HEK293T (cell line): ENCODE measurements at regions not wholly inside any gene's neighbourhood (a gene's known extent, or its start where the extent isn't known, plus 50 kb on each side); places are given as distances from the start of the nearest gene placed in this dataset.

Experiments
- BHLHE40 ChIP-seq: fragments of 450-650 bp; IDR thresholded peaks from 2 replicates; pipeline ENCODE4 v1.6.1; 2016; ENCODE audit warnings: mild to moderate bottlenecking, moderate library complexity, borderline replicate concordance
- CTBP1 ChIP-seq: fragments of 450-650 bp; IDR thresholded peaks from 2 replicates; pipeline ENCODE4 v1.6.1; 2016; ENCODE audit warnings: borderline replicate concordance
- ELF4 ChIP-seq: fragments of 450-650 bp; IDR thresholded peaks from 2 replicates; pipeline ENCODE4 v1.6.1; 2017; ENCODE audit warnings: antibody characterized with exemption
- FOXA1 ChIP-seq: fragments of 450-650 bp; IDR thresholded peaks from 2 replicates; pipeline ENCODE4 v1.6.1; 2016; ENCODE audit warnings: mild to moderate bottlenecking
- FOXK2 ChIP-seq: fragments of 450-650 bp; IDR thresholded peaks from 2 replicates; pipeline ENCODE4 v1.6.1; 2016; ENCODE audit warnings: mild to moderate bottlenecking
- FOXM1 ChIP-seq: fragments of 450-650 bp; IDR thresholded peaks from 2 replicates; pipeline ENCODE4 v1.6.1; 2017; ENCODE audit warnings: mild to moderate bottlenecking, borderline replicate concordance
- HDGF ChIP-seq: fragments of 450-650 bp; IDR thresholded peaks from 2 replicates; pipeline ENCODE4 v1.6.1; 2017; ENCODE audit warnings: antibody characterized with exemption, borderline replicate concordance
- LEF1 ChIP-seq: fragments of 450-650 bp; IDR thresholded peaks from 2 replicates; pipeline ENCODE4 v1.6.1; 2017; ENCODE audit warnings: mild to moderate bottlenecking, borderline replicate concordance
- NFRKB ChIP-seq: fragments of 450-650 bp; IDR thresholded peaks from 2 replicates; pipeline ENCODE4 v1.6.1; 2016; ENCODE audit warnings: mild to moderate bottlenecking, moderate library complexity
- PKNOX1 ChIP-seq: fragments of 450-650 bp; IDR thresholded peaks from 2 replicates; pipeline ENCODE4 v1.6.1; 2016
- SP1 ChIP-seq: fragments of 450-650 bp; IDR thresholded peaks from 2 replicates; pipeline ENCODE4 v1.6.1; 2017
- SUZ12 ChIP-seq: fragments of 450-650 bp; IDR thresholded peaks from 2 replicates; pipeline ENCODE4 v1.6.1; 2016; ENCODE audit warnings: mild to moderate bottlenecking
- TARDBP ChIP-seq: fragments of 450-650 bp; IDR thresholded peaks from 2 replicates; pipeline ENCODE4 v1.6.1; 2016
- ZNF384 ChIP-seq: fragments of 450-650 bp; IDR thresholded peaks from 2 replicates; pipeline ENCODE4 v1.6.1; 2016

GRCh38 chr21:17390569-17390968, 122.3 kb upstream of the CXADR start:
- TF ChIP-seq HDGF: no peak
- TF ChIP-seq LEF1: no peak
- TF ChIP-seq SUZ12: no peak
- no peak for TF ChIP-seq SP1
- no peak for TF ChIP-seq TARDBP
- no peak for TF ChIP-seq ELF4
- no peak for TF ChIP-seq ZNF384
- TF ChIP-seq FOXM1: no peak
- TF ChIP-seq BHLHE40: no peak
- TF ChIP-seq PKNOX1: no peak
- TF ChIP-seq CTBP1: no peak
- TF ChIP-seq FOXK2: no peak
- TF ChIP-seq NFRKB: no peak
- TF ChIP-seq FOXA1: no peak
